K562 (cell line): ENCODE measurements at regions not wholly inside any gene's neighbourhood (a gene's known extent, or its start where the extent isn't known, plus 50 kb on each side); places are given as distances from the start of the nearest gene placed in this dataset.

Experiments used
- ATAC-seq: fragments of 200-7000 bp; cut with Tn5 transposase; 3 replicates; pipeline ENCODE4 v1.9.1; 2020; ENCODE audit warnings: moderate library complexity
- BruUV-seq: library from RNA; stranded (reverse); fragments of 400-500 nt; replicated peaks from 2 replicates; lab custom pipeline; 2021; lab: Mats Ljungman, UMichigan
- CTCF ChIA-PET: fragments of 300-600 bp; formaldehyde crosslinking; extraction: SDS; loops from one replicate; lab custom pipeline; 2021; ENCODE audit warnings: low intra/inter-chr PET ratio; lab: Yijun Ruan, JAX
- POLR2A ChIA-PET: fragments of 300-600, 350-650 bp; sonication (Branson Sonifier 250); formaldehyde crosslinking; extraction: SDS; loops from one replicate; lab custom pipeline; 2021; ENCODE audit warnings: antibody characterized with exemption, inconsistent platforms; lab: Yijun Ruan, JAX
- DNase-seq, 4 experiments: peaks; one replicate each; pipeline versions ENCODE4 v3.0.0 to v3.0.0-alpha.2; 2011 to 2018; ENCODE audit warnings: low spot score in 3 of 4, mixed read lengths in 3 of 4; ENCODE audit errors: extremely low read depth in 1 of 4
- FAIRE-seq: peaks from 2 replicates; lab custom pipeline; 2011; peaks lifted over from hg19 to GRCh38; lab: Jason Lieb, UNC
- H2AFZ ChIP-seq: 2 replicates; pipeline ENCODE4 v1.6.0; 2011; ENCODE audit warnings: low read depth, low read length, control low read depth, inconsistent platforms
- H3K27ac ChIP-seq: fragments of 200-600 bp; 3 replicates; pipeline ENCODE4 v1.8.0; 2011; ENCODE audit warnings: low read depth, mild to moderate bottlenecking, control low read depth, inconsistent platforms, low read length, moderate library complexity, mixed read lengths; ENCODE audit errors: extremely low read depth
- H3K27me3 ChIP-seq, 2 experiments: fragments of 300-600 bp in 1 of 2; 2 replicates in 1 of 2; 3 replicates in 1 of 2; pipeline versions ENCODE4 v1.6.0 to v1.8.0; 2011; ENCODE audit warnings: inconsistent platforms in 2 of 2, low read length in 2 of 2, mild to moderate bottlenecking in 1 of 2, mixed read lengths in 1 of 2, moderate library complexity in 1 of 2; ENCODE audit not compliant: control insufficient read depth in 2 of 2, insufficient read depth in 2 of 2
- H3K36me3 ChIP-seq: fragments of 300-600 bp; 3 replicates; pipeline ENCODE4 v1.8.0; 2011; ENCODE audit warnings: mild to moderate bottlenecking, low read length, inconsistent platforms; ENCODE audit not compliant: control insufficient read depth, insufficient read depth
- H3K4me1 ChIP-seq, 2 experiments: fragments of 200-600 bp in 1 of 2; replicated peaks in 1 of 2; 2 replicates in 1 of 2; 3 replicates in 1 of 2; pipeline versions ENCODE4 v1.5.1 to v1.8.0; 2011; ENCODE audit warnings: inconsistent platforms in 2 of 2, low read length in 2 of 2, mild to moderate bottlenecking in 1 of 2, mixed read lengths in 1 of 2, moderate library complexity in 1 of 2; ENCODE audit not compliant: control insufficient read depth in 2 of 2, insufficient read depth in 2 of 2
- H3K4me2 ChIP-seq: 2 replicates; pipeline ENCODE4 v1.6.1; 2011; ENCODE audit warnings: low read length, control low read depth, inconsistent platforms, mixed read lengths; ENCODE audit not compliant: insufficient read depth
- H3K4me3 ChIP-seq: fragments of 200-600 bp; sonication (generic), shearing (Covaris generic); 2 replicates; pipeline ENCODE4 v1.5.1; 2016; ENCODE audit warnings: control low read depth, inconsistent platforms
- H3K79me2 ChIP-seq: fragments of 200-600 bp; 3 replicates; pipeline ENCODE4 v1.8.0; 2011; ENCODE audit warnings: low read length, inconsistent platforms; ENCODE audit not compliant: control insufficient read depth, insufficient read depth
- H3K9ac ChIP-seq, 2 experiments: 2 replicates each; pipeline versions ENCODE4 v1.6.0 to v1.6.1; 2011; ENCODE audit warnings: low read depth in 2 of 2, low read length in 2 of 2, control low read depth in 1 of 2, inconsistent platforms in 1 of 2, mild to moderate bottlenecking in 1 of 2, mixed read lengths in 1 of 2; ENCODE audit not compliant: insufficient read depth in 1 of 2
- H3K9me1 ChIP-seq: one replicate; pipeline ENCODE4 v1.6.0; 2011; ENCODE audit warnings: inconsistent platforms, mild to moderate bottlenecking, low read length, moderate library complexity; ENCODE audit not compliant: control insufficient read depth, insufficient read depth
- H3K9me3 ChIP-seq: replicated peaks from 2 replicates; pipeline ENCODE4 v1.5.1; 2011; ENCODE audit warnings: low read depth, low read length, inconsistent platforms; ENCODE audit not compliant: control insufficient read depth, insufficient read depth
- H4K20me1 ChIP-seq: replicated peaks from 2 replicates; pipeline ENCODE4 v1.6.1; 2011; ENCODE audit warnings: low read length, inconsistent platforms, mixed read lengths; ENCODE audit not compliant: control insufficient read depth, insufficient read depth
- EHMT2 ChIP-seq: fragments of 450-650 bp; IDR thresholded peaks from 2 replicates; pipeline ENCODE4 v1.6.1; 2018; ENCODE audit warnings: antibody characterized with exemption
- FUS ChIP-seq: fragments of 200-400 bp; formaldehyde crosslinking; optimal IDR thresholded peaks from 2 replicates; pipeline ENCODE3; 2017; ENCODE audit warnings: low read depth, low read length
- MXI1 ChIP-seq: IDR thresholded peaks from 2 replicates; pipeline ENCODE4 v1.6.1; 2011; ENCODE audit warnings: low read depth, mild to moderate bottlenecking, improper control_type of control experiment, low read length
- NCOA1 ChIP-seq: fragments of 450-650 bp; IDR thresholded peaks from 2 replicates; pipeline ENCODE4 v1.6.1; 2016; ENCODE audit warnings: low read depth
- TCF3 ChIP-seq: sonication (generic); formaldehyde crosslinking; IDR thresholded peaks from 2 replicates; pipeline ENCODE4 v1.4.0; 2020; ENCODE audit warnings: mild to moderate bottlenecking, missing genetic modification reagents
- TEAD4 ChIP-seq, 2 experiments: sonication (generic) in 1 of 2; formaldehyde crosslinking in 1 of 2; IDR thresholded peaks; 2 replicates each; pipeline versions ENCODE4 v1.6.1 to v1.8.0; 2012 to 2022; ENCODE audit warnings: borderline replicate concordance in 1 of 2, inconsistent platforms in 1 of 2, low read length in 1 of 2, mild to moderate bottlenecking in 1 of 2, missing genetic modification reagents in 1 of 2
- TFAM ChIP-seq: fragments of 250-450 bp; sonication (Bioruptor Pico); conservative IDR thresholded peaks from 2 replicates; pipeline ENCODE4 v1.5.0; 2021; ENCODE audit warnings: mild to moderate bottlenecking, moderate library complexity
- ZNF263 ChIP-seq: sonication (generic); formaldehyde crosslinking; IDR thresholded peaks from 2 replicates; pipeline ENCODE4 v1.8.0; 2022; ENCODE audit warnings: mild to moderate bottlenecking, missing genetic modification reagents, borderline replicate concordance
- WGBS: fragments of 100-300 bp; shearing (Covaris generic); methylation state at CpG from one replicate; pipeline ENCODE4 v1.1.6; 2016; ENCODE audit warnings: low coverage, mixed read lengths; ENCODE audit not compliant: insufficient coverage; ENCODE audit errors: missing lambda C conversion rate; 5-methylcytosine and 5-hydroxymethylcytosine counted together
- in situ Hi-C: fragments of 300-500 bp; cut with MboI; formaldehyde crosslinking; loops from 4 replicates; pipeline ENCODE4 v1.15.0; 2018; ENCODE audit warnings: inconsistent platforms, mixed read lengths
- intact Hi-C: fragments of 100-400 bp; cut with micrococcal nuclease; formaldehyde crosslinking; loops from 2 replicates; pipeline ENCODE4 v1.14.2; 2022
- TF ChIP-seq, protein P1 (sequence below): IDR thresholded peaks from 2 replicates; pipeline ENCODE4 v1.6.1; 2016; ENCODE audit warnings: missing genetic modification characterization, missing compliant biosample characterization
- TF ChIP-seq, protein P2 (sequence below): fragments of 200-800 bp; sonication (Bioruptor generic); IDR thresholded peaks from 2 replicates; pipeline ENCODE4 v1.6.1; 2017; ENCODE audit warnings: missing genetic modification characterization, missing compliant biosample characterization
- TF ChIP-seq, protein P3 (sequence below): fragments of 450-650 bp; IDR thresholded peaks from 2 replicates; pipeline ENCODE4 v1.6.1; 2016

DNA sequence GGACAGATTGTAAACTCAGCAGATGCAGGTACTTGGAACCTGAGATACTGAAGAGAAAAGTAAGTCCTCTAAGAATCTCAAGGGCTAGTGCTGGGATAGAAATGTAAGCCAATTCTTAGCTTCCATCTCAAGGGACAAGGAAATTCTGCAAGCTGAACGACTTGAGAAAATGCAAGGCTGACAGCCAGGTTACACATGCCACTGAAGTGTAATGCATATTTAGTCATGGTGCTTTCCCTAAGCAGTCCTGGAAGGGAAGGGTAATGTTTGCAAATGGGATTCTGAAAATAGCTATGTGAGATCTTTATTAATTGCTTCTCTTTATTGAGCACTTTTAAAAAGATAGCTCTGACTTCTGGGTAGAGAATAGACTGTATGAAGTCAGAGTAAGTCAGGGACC, 402.7 kb upstream of the SEL1L start:
- ATAC-seq (no peak), FAIRE-seq (no peak)
- BruUV-seq = no TSS peak
- intact Hi-C loops = no loop called here
- Histone ChIP-seq H3K9ac (no peak overlapping the region), H3K27ac (no peak overlapping the region), H4K20me1 (no peaks in the 10 kb centered on the region), H3K4me1 (no peaks in the 10 kb centered on the region), H3K4me3 (no peak overlapping the region), H3K27me3 (no peaks in the 10 kb centered on the region), H3K9me1 (no peaks in the 10 kb centered on the region)
- ChIA-PET POLR2A (no interaction called here), CTCF (no interaction called here)
- 0% methylated on average over 1 of the region's 1 CpG for WGBS
- TF ChIP-seq TEAD4 (IDR thresholded peaks at IDR 0.05; ENCODE audit: low read length) = no peak
- TF ChIP-seq TEAD4 (CRISPR knock-in tag; IDR thresholded peaks at IDR 0.05; ENCODE audit: borderline replicate concordance) = no peak
- no peak for TF ChIP-seq FUS
- TF ChIP-seq, all 486 proteins: peak for 0
- H3K79me2 ChIP-seq = no peaks in the 10 kb centered on the region
- in situ Hi-C loops = no loop called here
- H3K9me3 ChIP-seq = no peaks in the 10 kb centered on the region
- no peak overlapping the region for H3K4me2 ChIP-seq
- no peak for DNase-seq
- no peak overlapping the region for H2AFZ ChIP-seq
- H3K36me3 ChIP-seq = no peaks in the 10 kb centered on the region

DNA sequence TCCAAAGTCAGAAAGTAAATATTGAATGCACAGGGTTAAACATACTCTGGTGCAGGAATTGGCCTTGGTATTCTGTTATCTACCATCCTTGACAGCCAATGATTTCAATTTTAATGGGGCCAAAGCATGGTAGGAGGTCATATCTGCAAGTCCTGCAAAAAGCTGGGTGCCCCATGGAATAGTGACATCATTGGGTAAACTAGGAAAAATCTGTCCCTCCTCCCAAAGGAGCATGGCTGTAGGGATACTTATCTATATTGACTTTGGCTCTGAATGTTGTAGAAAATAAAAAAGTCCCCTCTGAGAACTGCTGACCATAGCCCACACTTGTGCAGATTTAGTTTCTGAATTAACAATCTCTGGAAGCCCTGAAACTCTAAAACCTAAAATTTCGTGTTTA, 403.2 kb upstream of the SEL1L start:
- FAIRE-seq (no peak), ATAC-seq (no peak), DNase-seq (no peak)
- no TSS peak for BruUV-seq
- Histone ChIP-seq H3K9me1 (no peaks in the 10 kb centered on the region), H3K9me3 (no peaks in the 10 kb centered on the region), H3K79me2 (no peaks in the 10 kb centered on the region), H3K9ac (no peak overlapping the region), H4K20me1 (no peaks in the 10 kb centered on the region), H3K27me3 (no peaks in the 10 kb centered on the region), H3K4me3 (no peak overlapping the region), H3K4me2 (no peak overlapping the region), H2AFZ (no peak overlapping the region), H3K36me3 (no peaks in the 10 kb centered on the region), H3K27ac (no peak overlapping the region), H3K4me1 (no peaks in the 10 kb centered on the region)
- intact Hi-C loops (no loop called here), in situ Hi-C loops (no loop called here)
- POLR2A ChIA-PET = no interaction called here
- CTCF ChIA-PET = no interaction called here
- 0% methylated on average over 1 of the region's 1 CpG for WGBS
- TF ChIP-seq TCF3 (CRISPR knock-in tag) (no peak), MXI1 (no peak), EHMT2 (no peak), ZNF263 (CRISPR knock-in tag) (no peak), NCOA1 (no peak), TFAM (no peak)
- TF ChIP-seq, protein P1, sequence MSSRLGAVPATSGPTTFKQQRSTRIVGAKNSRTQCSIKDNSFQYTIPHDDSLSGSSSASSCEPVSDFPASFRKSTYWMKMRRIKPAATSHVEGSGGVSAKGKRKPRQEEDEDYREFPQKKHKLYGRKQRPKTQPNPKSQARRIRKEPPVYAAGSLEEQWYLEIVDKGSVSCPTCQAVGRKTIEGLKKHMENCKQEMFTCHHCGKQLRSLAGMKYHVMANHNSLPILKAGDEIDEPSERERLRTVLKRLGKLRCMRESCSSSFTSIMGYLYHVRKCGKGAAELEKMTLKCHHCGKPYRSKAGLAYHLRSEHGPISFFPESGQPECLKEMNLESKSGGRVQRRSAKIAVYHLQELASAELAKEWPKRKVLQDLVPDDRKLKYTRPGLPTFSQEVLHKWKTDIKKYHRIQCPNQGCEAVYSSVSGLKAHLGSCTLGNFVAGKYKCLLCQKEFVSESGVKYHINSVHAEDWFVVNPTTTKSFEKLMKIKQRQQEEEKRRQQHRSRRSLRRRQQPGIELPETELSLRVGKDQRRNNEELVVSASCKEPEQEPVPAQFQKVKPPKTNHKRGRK (tag) = no peak
- TF ChIP-seq, protein P2, sequence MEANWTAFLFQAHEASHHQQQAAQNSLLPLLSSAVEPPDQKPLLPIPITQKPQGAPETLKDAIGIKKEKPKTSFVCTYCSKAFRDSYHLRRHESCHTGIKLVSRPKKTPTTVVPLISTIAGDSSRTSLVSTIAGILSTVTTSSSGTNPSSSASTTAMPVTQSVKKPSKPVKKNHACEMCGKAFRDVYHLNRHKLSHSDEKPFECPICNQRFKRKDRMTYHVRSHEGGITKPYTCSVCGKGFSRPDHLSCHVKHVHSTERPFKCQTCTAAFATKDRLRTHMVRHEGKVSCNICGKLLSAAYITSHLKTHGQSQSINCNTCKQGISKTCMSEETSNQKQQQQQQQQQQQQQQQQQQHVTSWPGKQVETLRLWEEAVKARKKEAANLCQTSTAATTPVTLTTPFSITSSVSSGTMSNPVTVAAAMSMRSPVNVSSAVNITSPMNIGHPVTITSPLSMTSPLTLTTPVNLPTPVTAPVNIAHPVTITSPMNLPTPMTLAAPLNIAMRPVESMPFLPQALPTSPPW = no peak
- TF ChIP-seq, protein P3, sequence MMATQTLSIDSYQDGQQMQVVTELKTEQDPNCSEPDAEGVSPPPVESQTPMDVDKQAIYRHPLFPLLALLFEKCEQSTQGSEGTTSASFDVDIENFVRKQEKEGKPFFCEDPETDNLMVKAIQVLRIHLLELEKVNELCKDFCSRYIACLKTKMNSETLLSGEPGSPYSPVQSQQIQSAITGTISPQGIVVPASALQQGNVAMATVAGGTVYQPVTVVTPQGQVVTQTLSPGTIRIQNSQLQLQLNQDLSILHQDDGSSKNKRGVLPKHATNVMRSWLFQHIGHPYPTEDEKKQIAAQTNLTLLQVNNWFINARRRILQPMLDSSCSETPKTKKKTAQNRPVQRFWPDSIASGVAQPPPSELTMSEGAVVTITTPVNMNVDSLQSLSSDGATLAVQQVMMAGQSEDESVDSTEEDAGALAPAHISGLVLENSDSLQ = no peak
